ENCODE measurements at regions not wholly inside any gene's neighbourhood (a gene's known extent, or its start where the extent isn't known, plus 50 kb on each side); places are given as distances from the start of the nearest gene placed in this dataset.

- no peak for DNase-seq (ENCODE audit: low spot score)
Observed at GRCh38 chr5:135219868-135220267, 179.2 kb downstream of the MACROH2A1 start.

- DNase-seq (ENCODE audit: low spot score): no peak
Observed at GRCh38 chr5:135218790-135219568, 180.1 kb downstream of the MACROH2A1 start.

- DNase-seq (ENCODE audit: low spot score): no peak
Observed at GRCh38 chr5:135218486-135218755, 180.6 kb downstream of the MACROH2A1 start.

- no peak for DNase-seq (ENCODE audit: low spot score)
Observed at GRCh38 chr5:135217669-135218485, 181.2 kb downstream of the MACROH2A1 start.

- no peak for DNase-seq (ENCODE audit: low spot score)
Observed at GRCh38 chr5:135216471-135217343, 182.3 kb downstream of the MACROH2A1 start.

GRCh38 chr5:135215617-135216470 is 181.8 kb upstream of the PITX1 start:
- no peak for DNase-seq (ENCODE audit: low spot score)

- DNase-seq (ENCODE audit: low spot score): no peak
Observed at GRCh38 chr5:135214897-135215616, 181.0 kb upstream of the PITX1 start.

GRCh38 chr5:135213466-135214239 is 179.6 kb upstream of the PITX1 start:
- DNase-seq (ENCODE audit: low spot score): no peak

GRCh38 chr5:135213027-135213386 is 179.0 kb upstream of the PITX1 start:
- DNase-seq (ENCODE audit: low spot score): no peak

GRCh38 chr5:135212361-135213026 is 178.5 kb upstream of the PITX1 start:
- DNase-seq (ENCODE audit: low spot score): no peak

- no peak for DNase-seq (ENCODE audit: low spot score)
Observed at GRCh38 chr5:135211791-135212190, 177.8 kb upstream of the PITX1 start.

- no peak for DNase-seq (ENCODE audit: low spot score)
Observed at GRCh38 chr5:135211083-135211790, 177.2 kb upstream of the PITX1 start.

GRCh38 chr5:135210286-135211055 is 176.4 kb upstream of the PITX1 start:
- no peak for DNase-seq (ENCODE audit: low spot score)

GRCh38 chr5:135208903-135209721 is 175.1 kb upstream of the PITX1 start:
- no peak for DNase-seq (ENCODE audit: low spot score)

- no peak for DNase-seq (ENCODE audit: low spot score)
Observed at GRCh38 chr5:135208555-135208902, 174.5 kb upstream of the PITX1 start.

GRCh38 chr5:135207866-135208265 is 173.8 kb upstream of the PITX1 start:
- no peak for DNase-seq (ENCODE audit: low spot score)

GRCh38 chr5:135206862-135207261 is 172.8 kb upstream of the PITX1 start:
- no peak for DNase-seq (ENCODE audit: low spot score)

Measured in HT-29 (cell line).